HCT116 (cell line): ENCODE measurements at regions not wholly inside any gene's neighbourhood (a gene's known extent, or its start where the extent isn't known, plus 50 kb on each side); places are given as distances from the start of the nearest gene placed in this dataset.

ENCODE experiments used
- ATAC-seq: fragments of 200-7000 bp; cut with Tn5 transposase; 2 replicates; pipeline ENCODE4 v1.9.1; 2020; ENCODE audit warnings: mild to moderate bottlenecking, moderate library complexity
- BruUV-seq: library from RNA; stranded (reverse); fragments of 400-500 nt; replicated peaks from 2 replicates; lab custom pipeline; 2021; lab: Mats Ljungman, UMichigan
- CTCF ChIA-PET: fragments of 300-600 bp; sonication (Branson Sonifier 250); formaldehyde crosslinking; loops from one replicate; lab custom pipeline; 2021; ENCODE audit warnings: antibody characterized with exemption; lab: Charles Lee
- POLR2A ChIA-PET: fragments of 300-600, 350-600 bp; sonication (Branson Sonifier 250); formaldehyde crosslinking; loops from one replicate; lab custom pipeline; 2021; ENCODE audit warnings: antibody characterized with exemption; lab: Charles Lee
- RAD21 ChIA-PET, 2 experiments: fragments of 300-600 bp; sonication (Branson Sonifier 250); formaldehyde crosslinking; loops; one replicate each; lab custom pipeline; 2023; ENCODE audit warnings: low total read pairs in 2 of 2; ENCODE audit not compliant: uncharacterized antibody in 2 of 2, unreplicated experiment in 2 of 2, low non-redundant PET in 1 of 2; lab: Charles Lee
- DNase-seq: peaks from one replicate; pipeline ENCODE4 v3.0.0-alpha.2; 2010; ENCODE audit warnings: low read depth, low spot score
- H2AFZ ChIP-seq: fragments of 200-600 bp; shearing (Covaris generic), sonication (generic); 2 replicates; pipeline ENCODE4 v1.6.1; 2017; ENCODE audit warnings: low read depth, mixed run types, mixed read lengths, antibody characterized with exemption, low read length; ENCODE audit not compliant: poor library complexity, severe bottlenecking
- H3K27ac ChIP-seq: 2 replicates; pipeline ENCODE4 v1.5.1; 2012; ENCODE audit warnings: low read depth, low read length
- H3K27me3 ChIP-seq: fragments of 200-600 bp; sonication (generic); 2 replicates; pipeline ENCODE4 v1.6.1; 2016; ENCODE audit warnings: mixed run types, low read length, mixed read lengths; ENCODE audit not compliant: insufficient read depth
- H3K36me3 ChIP-seq, 2 experiments: fragments of 200-500 bp in 1 of 2; fragments of 200-600 bp in 1 of 2; sonication (Bioruptor generic) in 1 of 2; sonication (generic) in 1 of 2; 2 replicates each; pipeline versions ENCODE4 v1.5.1 to v1.6.1; 2014 to 2016; ENCODE audit warnings: low read length in 2 of 2, inconsistent platforms in 1 of 2, mixed read lengths in 1 of 2, mixed run types in 1 of 2; ENCODE audit not compliant: insufficient read depth in 2 of 2, control insufficient read depth in 1 of 2
- H3K4me1 ChIP-seq, 2 experiments: fragments of 200-600 bp in 1 of 2; sonication (generic) in 1 of 2; 2 replicates each; pipeline versions ENCODE4 v1.5.1 to v1.6.1; 2012 to 2017; ENCODE audit warnings: low read length in 2 of 2, inconsistent platforms in 1 of 2, mild to moderate bottlenecking in 1 of 2, mixed read lengths in 1 of 2, mixed run types in 1 of 2, moderate library complexity in 1 of 2; ENCODE audit not compliant: insufficient read depth in 2 of 2, control insufficient read depth in 1 of 2
- H3K4me2 ChIP-seq: fragments of 200-600 bp; sonication (generic); 2 replicates; pipeline ENCODE4 v1.6.1; 2017; ENCODE audit warnings: mixed run types, low read length, mixed read lengths
- H3K4me3 ChIP-seq, 2 experiments: fragments of 200-600 bp in 1 of 2; sonication (generic) in 1 of 2; replicated peaks in 1 of 2; 2 replicates each; pipeline ENCODE4 v1.5.1; 2011 to 2016; ENCODE audit warnings: low read length in 2 of 2, control low read depth in 1 of 2, low read depth in 1 of 2, mild to moderate bottlenecking in 1 of 2, mixed read lengths in 1 of 2, mixed run types in 1 of 2
- H3K79me2 ChIP-seq: fragments of 200-600 bp; sonication (generic); 2 replicates; pipeline ENCODE4 v1.6.1; 2017; ENCODE audit warnings: mild to moderate bottlenecking, mixed run types, low read length, moderate library complexity, mixed read lengths; ENCODE audit not compliant: insufficient read depth
- H3K9ac ChIP-seq: fragments of 200-600 bp; sonication (generic); 2 replicates; pipeline ENCODE4 v1.6.1; 2016; ENCODE audit warnings: low read length, mixed read lengths
- H3K9me2 ChIP-seq: fragments of 200-600 bp; sonication (generic), shearing (Covaris generic); 2 replicates; pipeline ENCODE4 v1.6.1; 2017; ENCODE audit warnings: mixed run types, mild to moderate bottlenecking, moderate library complexity; ENCODE audit not compliant: insufficient read depth
- H3K9me3 ChIP-seq, 2 experiments: fragments of 200-500 bp in 1 of 2; fragments of 200-600 bp in 1 of 2; sonication (Bioruptor generic) in 1 of 2; sonication (generic) in 1 of 2; 2 replicates each; pipeline ENCODE4 v1.6.1; 2014 to 2017; ENCODE audit warnings: low read length in 2 of 2, mixed read lengths in 2 of 2, inconsistent platforms in 1 of 2, low read depth in 1 of 2, mild to moderate bottlenecking in 1 of 2, mixed run types in 1 of 2, moderate library complexity in 1 of 2; ENCODE audit not compliant: control insufficient read depth in 1 of 2, insufficient read depth in 1 of 2
- H4K20me1 ChIP-seq: fragments of 200-600 bp; sonication (generic), shearing (Covaris generic); 2 replicates; pipeline ENCODE4 v1.6.1; 2017; ENCODE audit warnings: mixed run types, mild to moderate bottlenecking, moderate library complexity; ENCODE audit not compliant: insufficient read depth
- CBX3 ChIP-seq: IDR thresholded peaks from 2 replicates; pipeline ENCODE4 v1.6.1; 2012; ENCODE audit warnings: low read depth
- ELF1 ChIP-seq: IDR thresholded peaks from 2 replicates; pipeline ENCODE4 v1.6.1; 2012; ENCODE audit warnings: low read depth, borderline replicate concordance
- EZH2 ChIP-seq: fragments of 200-600 bp; sonication (generic); IDR thresholded peaks from 2 replicates; pipeline ENCODE4 v1.6.1; 2017; ENCODE audit warnings: antibody characterized with exemption, mixed run types
- EZH2phosphoT487 ChIP-seq: fragments of 200-600 bp; IDR thresholded peaks from 2 replicates; pipeline ENCODE4 v1.6.1; 2018; ENCODE audit warnings: antibody characterized with exemption, borderline replicate concordance
- FOSL1 ChIP-seq: IDR thresholded peaks from 2 replicates; pipeline ENCODE4 v1.6.1; 2012; ENCODE audit warnings: low read depth
- MAX ChIP-seq: IDR thresholded peaks from 2 replicates; pipeline ENCODE4 v1.6.1; 2012
- POLR2AphosphoS5 ChIP-seq: IDR thresholded peaks from 2 replicates; pipeline ENCODE4 v1.6.1; 2011; ENCODE audit warnings: mild to moderate bottlenecking, low read depth, low read length, moderate library complexity
- RAD21 ChIP-seq: IDR thresholded peaks from 2 replicates; pipeline ENCODE4 v1.6.1; 2012; ENCODE audit warnings: low read depth, mild to moderate bottlenecking
- SP1 ChIP-seq: IDR thresholded peaks from 2 replicates; pipeline ENCODE4 v1.6.1; 2012; ENCODE audit warnings: low read depth
- SRF ChIP-seq: IDR thresholded peaks from 2 replicates; pipeline ENCODE4 v1.6.1; 2012; ENCODE audit warnings: low read depth
- TCF7L2 ChIP-seq: IDR thresholded peaks from 2 replicates; pipeline ENCODE4 v1.7.0; 2011; ENCODE audit warnings: borderline replicate concordance, inconsistent platforms; ENCODE audit not compliant: insufficient read depth, insufficient read length; ENCODE audit errors: extremely low read depth
- YY1 ChIP-seq: IDR thresholded peaks from 2 replicates; pipeline ENCODE4 v1.6.1; 2011; ENCODE audit warnings: low read length, low read depth, moderate library complexity, mild to moderate bottlenecking; ENCODE audit not compliant: insufficient replicate concordance; ENCODE audit errors: extremely low read depth
- ZBTB33 ChIP-seq: IDR thresholded peaks from 2 replicates; pipeline ENCODE4 v1.6.1; 2011; ENCODE audit warnings: mild to moderate bottlenecking, low read length, moderate library complexity; ENCODE audit not compliant: insufficient replicate concordance; ENCODE audit errors: extremely low read depth
- ZFX ChIP-seq: fragments of 450-650 bp; IDR thresholded peaks from 2 replicates; pipeline ENCODE4 v1.6.1; 2017
- ZNF274 ChIP-seq: fragments of 200-500 bp; sonication (Bioruptor generic); IDR thresholded peaks from 2 replicates; pipeline ENCODE4 v1.6.1; 2014; ENCODE audit warnings: mild to moderate bottlenecking, low read depth, low read length, inconsistent platforms
- intact Hi-C: fragments of 100-400 bp; cut with micrococcal nuclease; formaldehyde crosslinking; loops from 2 replicates; pipeline ENCODE4 v1.10.0; 2022
- TF ChIP-seq, protein P1 (sequence below), 3 experiments: fragments of 200-600 bp in 1 of 3; sonication (generic) in 1 of 3; IDR thresholded peaks in 2 of 3; conservative IDR thresholded peaks in 1 of 3; 2 replicates each; pipeline ENCODE4 v1.5.1; 2012 to 2017; ENCODE audit warnings: low read depth in 2 of 3, low read length in 2 of 3, antibody characterized with exemption in 1 of 3, borderline replicate concordance in 1 of 3, control low read depth in 1 of 3, mild to moderate bottlenecking in 1 of 3, mixed read lengths in 1 of 3, mixed run types in 1 of 3, moderate library complexity in 1 of 3; ENCODE audit not compliant: insufficient read depth in 1 of 3

DNA sequence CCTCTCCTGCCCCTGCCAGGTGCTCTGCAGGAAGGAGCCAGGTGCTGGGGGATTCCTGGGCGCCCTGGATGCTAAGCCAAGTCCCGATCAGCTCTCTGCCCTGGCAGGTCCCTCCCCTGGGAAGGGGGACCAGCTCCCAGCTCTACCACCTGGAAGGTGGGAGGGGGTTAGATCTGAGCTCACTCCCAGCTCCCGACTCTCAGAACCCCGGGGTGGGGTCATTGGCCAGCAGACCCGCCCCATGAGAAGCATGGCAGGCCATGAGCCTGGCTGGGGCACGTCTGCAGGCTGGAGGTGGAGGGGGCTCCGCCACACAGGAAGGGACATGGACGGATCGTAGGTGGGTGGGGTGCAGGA lies 83.4 kb upstream of the NKX1-1 start:
- Histone ChIP-seq H3K27ac (no peak overlapping the region), H3K27me3 (no peaks in the 10 kb centered on the region), H3K9ac (no peak overlapping the region), H3K9me3 (peaks cover 8 to 14% of the 10 kb centered on the region in 2 experiments; a peak in 3 of 4 replicates), H3K4me2 (no peak overlapping the region), H3K4me1 (no peaks in the 10 kb centered on the region), H4K20me1 (no peaks in the 10 kb centered on the region), H3K36me3 (no peaks in the 10 kb centered on the region), H3K9me2 (no peaks in the 10 kb centered on the region), H3K79me2 (no peaks in the 10 kb centered on the region), H3K4me3 (no peak overlapping the region), H2AFZ (no peak overlapping the region)
- TF ChIP-seq MAX = no peak
- no peak for TF ChIP-seq ZBTB33
- no peak for TF ChIP-seq CBX3
- no peak for TF ChIP-seq ZNF274
- TF ChIP-seq RAD21 = no peak
- TF ChIP-seq SP1 = no peak
- no peak for TF ChIP-seq ZFX
- no peak for TF ChIP-seq EZH2
- TF ChIP-seq, protein P1, sequence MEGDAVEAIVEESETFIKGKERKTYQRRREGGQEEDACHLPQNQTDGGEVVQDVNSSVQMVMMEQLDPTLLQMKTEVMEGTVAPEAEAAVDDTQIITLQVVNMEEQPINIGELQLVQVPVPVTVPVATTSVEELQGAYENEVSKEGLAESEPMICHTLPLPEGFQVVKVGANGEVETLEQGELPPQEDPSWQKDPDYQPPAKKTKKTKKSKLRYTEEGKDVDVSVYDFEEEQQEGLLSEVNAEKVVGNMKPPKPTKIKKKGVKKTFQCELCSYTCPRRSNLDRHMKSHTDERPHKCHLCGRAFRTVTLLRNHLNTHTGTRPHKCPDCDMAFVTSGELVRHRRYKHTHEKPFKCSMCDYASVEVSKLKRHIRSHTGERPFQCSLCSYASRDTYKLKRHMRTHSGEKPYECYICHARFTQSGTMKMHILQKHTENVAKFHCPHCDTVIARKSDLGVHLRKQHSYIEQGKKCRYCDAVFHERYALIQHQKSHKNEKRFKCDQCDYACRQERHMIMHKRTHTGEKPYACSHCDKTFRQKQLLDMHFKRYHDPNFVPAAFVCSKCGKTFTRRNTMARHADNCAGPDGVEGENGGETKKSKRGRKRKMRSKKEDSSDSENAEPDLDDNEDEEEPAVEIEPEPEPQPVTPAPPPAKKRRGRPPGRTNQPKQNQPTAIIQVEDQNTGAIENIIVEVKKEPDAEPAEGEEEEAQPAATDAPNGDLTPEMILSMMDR (IDR thresholded peaks at IDR 0.05 in 2 of 3, conservative IDR thresholded peaks at IDR 0.05 in 1 of 3; ENCODE audit: borderline replicate concordance in 1 of 3, insufficient read depth in 1 of 3, low read depth in 2 of 3, low read length in 2 of 3) = no peak
- TF ChIP-seq POLR2AphosphoS5 = no peak
- TF ChIP-seq FOSL1 = no peak
- no peak for TF ChIP-seq ELF1
- no peak for TF ChIP-seq SRF
- no peak for TF ChIP-seq TCF7L2
- TF ChIP-seq EZH2phosphoT487 = no peak
- no peak for TF ChIP-seq YY1
- DNase-seq (no peak), ATAC-seq (no peak)
- ChIA-PET RAD21 (no interaction called here), POLR2A (no interaction called here), CTCF (no interaction called here)
- no TSS peak for BruUV-seq
- intact Hi-C loops = no loop called here
